ENCODE measurements at regions not wholly inside any gene's neighbourhood (a gene's known extent, or its start where the extent isn't known, plus 50 kb on each side); places are given as distances from the start of the nearest gene placed in this dataset.
"Not testable (repeated sequence)": the region's sequence is repeated elsewhere in the genome, so short reads cannot be mapped to it uniquely, and the experiment has no call there.

DNA sequence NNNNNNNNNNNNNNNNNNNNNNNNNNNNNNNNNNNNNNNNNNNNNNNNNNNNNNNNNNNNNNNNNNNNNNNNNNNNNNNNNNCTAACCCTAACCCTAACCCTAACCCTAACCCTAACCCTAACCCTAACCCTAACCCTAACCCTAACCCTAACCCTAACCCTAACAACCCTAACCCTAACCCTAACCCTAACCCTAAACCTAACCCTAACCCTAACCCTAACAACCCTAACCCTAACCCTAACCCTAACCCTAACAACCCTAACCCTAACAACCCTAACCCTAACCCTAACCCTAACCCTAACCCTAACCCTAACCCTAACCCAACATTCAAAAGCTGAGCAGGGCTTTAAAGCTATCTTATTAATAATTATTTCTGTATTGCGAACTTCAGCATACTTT is 182.5 kb upstream of the FAM20C start:
- not testable (repeated sequence) for H3K4me1 Mint-ChIP-seq (ENCODE audit: low read depth); H3K27ac Mint-ChIP-seq; H3K36me3 Mint-ChIP-seq (ENCODE audit: low read depth); H3K4me3 Mint-ChIP-seq; H3K27me3 Mint-ChIP-seq (ENCODE audit: low read depth); H3K9me3 Mint-ChIP-seq

DNA sequence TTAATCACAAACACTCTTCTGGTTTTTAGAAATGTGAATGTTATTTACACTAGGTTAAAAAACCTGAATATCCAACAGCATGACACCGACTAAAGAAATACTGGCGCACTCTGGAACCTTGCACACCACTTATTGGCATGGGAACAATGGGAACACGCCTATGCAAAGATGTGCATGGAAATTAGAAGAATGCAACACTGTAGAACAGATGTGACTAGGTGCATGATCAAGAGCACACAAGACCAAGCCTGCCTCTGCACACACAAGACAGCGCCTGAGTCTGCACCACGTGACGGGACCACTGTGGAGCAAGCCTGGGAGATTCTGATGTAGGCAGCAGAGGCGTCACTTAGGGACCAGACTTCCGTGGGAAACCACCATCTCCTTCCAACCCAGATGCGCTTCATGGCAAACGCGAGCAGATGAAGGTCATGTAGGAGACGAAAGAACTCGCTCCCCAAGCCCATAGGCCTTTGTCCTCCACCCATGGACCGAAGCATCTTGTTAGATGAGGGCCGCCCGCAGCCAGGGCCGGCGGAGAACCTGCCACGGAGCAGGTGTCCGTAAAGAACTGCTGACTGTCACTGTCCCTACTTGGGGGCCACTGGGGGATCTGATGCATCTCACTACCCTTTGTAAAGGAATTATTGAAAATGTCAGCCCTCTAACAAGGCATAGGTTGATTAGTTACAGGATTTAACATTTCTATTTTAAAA is 159.6 kb upstream of the FAM20C start:
- H3K27me3 Mint-ChIP-seq (ENCODE audit: low read depth); H3K27ac Mint-ChIP-seq; H3K4me1 Mint-ChIP-seq (ENCODE audit: low read depth); H3K36me3 Mint-ChIP-seq (ENCODE audit: low read depth); H3K4me3 Mint-ChIP-seq; H3K9me3 Mint-ChIP-seq: not testable (repeated sequence)

DNA sequence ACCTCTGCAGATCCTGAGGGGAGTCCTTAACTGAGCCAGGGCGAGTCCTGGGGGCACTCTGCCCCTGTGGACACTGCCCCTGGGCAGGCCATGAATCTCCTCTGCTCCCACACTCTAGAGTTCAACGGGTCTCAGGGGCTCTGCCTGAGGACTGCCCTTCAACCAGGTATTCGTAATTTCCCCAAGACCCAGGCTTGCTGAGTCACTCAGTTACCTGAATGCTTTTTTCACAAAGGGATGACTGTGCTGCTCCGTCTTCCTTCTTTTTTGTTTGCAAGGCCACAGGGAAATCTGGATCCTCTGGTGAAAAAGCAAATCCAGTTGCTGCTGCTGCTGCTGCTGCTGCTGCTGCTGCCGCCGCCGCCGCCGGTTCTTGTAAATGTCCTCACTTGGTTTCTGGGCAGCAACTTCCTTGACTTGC is 157.2 kb upstream of the FAM20C start:
- H3K36me3 Mint-ChIP-seq (ENCODE audit: low read depth); H3K27ac Mint-ChIP-seq; H3K9me3 Mint-ChIP-seq; H3K4me1 Mint-ChIP-seq (ENCODE audit: low read depth); H3K4me3 Mint-ChIP-seq; H3K27me3 Mint-ChIP-seq (ENCODE audit: low read depth): not testable (repeated sequence)

DNA sequence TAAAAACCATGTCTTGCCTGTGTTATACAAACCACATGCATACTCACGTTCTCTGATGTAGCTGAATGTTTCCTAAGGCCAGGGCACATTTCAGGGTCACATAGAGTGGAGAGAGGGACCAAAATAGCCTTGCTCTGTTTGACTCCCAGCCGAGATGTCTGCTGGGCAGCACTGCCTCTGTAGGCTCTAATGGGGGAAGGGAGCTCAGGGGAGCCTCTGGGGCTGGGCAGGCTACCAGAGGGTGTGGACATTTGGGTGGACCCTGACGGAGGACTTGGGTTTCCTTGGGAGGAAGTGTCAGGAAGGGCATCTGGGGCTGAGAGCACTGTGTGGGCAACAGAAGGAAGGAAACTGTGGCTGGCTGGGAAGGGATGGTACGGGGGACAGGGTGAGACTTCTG is 155.8 kb upstream of the FAM20C start:
- not testable (repeated sequence) for H3K9me3 Mint-ChIP-seq, H3K4me3 Mint-ChIP-seq

DNA sequence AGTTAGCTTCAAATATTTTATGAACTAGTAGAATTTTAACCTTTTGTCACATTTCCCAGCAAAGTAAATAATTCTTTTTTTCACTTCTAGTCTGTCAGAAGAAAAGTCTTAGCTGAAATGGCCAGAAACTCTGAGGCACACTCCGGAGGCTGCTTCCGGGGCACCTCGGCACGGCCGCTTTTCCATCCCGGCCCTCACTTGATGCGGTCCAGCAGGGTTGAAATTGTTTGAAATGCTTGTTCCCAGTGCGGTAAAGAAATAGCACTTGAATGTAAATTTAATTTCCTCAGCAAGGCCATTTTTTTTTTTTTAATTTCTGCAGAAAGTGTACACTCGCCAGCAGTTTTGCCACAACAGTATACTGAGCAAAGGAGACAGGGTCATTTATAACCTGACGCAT is 154.7 kb upstream of the FAM20C start:
- H3K27ac Mint-ChIP-seq; H3K36me3 Mint-ChIP-seq (ENCODE audit: low read depth); H3K27me3 Mint-ChIP-seq (ENCODE audit: low read depth); H3K4me3 Mint-ChIP-seq; H3K9me3 Mint-ChIP-seq; H3K4me1 Mint-ChIP-seq (ENCODE audit: low read depth): not testable (repeated sequence)

More for the DNA sequence above, 155.8 kb upstream of the FAM20C start:
- not testable (repeated sequence) for H3K36me3 Mint-ChIP-seq (ENCODE audit: low read depth); H3K27me3 Mint-ChIP-seq (ENCODE audit: low read depth); H3K4me1 Mint-ChIP-seq (ENCODE audit: low read depth); H3K27ac Mint-ChIP-seq

DNA sequence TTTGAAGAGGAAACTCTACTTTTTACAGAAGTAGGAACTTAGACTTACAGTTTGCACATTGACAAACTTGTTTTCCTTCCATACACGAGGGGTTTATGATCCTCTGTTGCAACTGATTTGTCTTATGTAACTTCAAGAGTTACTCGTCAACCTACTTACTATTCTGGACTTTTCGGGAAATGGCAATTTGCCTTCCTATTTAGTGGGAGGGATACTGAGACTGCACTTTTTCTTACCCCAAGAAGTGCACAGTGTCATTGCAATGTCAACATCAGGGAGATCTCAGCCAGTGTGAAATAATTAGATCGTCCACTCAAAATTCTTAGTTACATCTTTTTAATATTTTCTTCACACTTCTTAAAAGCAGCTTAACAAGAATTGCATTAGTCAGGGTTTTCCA is 153.9 kb upstream of the FAM20C start:
- H3K27ac Mint-ChIP-seq; H3K9me3 Mint-ChIP-seq; H3K4me1 Mint-ChIP-seq (ENCODE audit: low read depth); H3K36me3 Mint-ChIP-seq (ENCODE audit: low read depth); H3K4me3 Mint-ChIP-seq; H3K27me3 Mint-ChIP-seq (ENCODE audit: low read depth): not testable (repeated sequence)

DNA sequence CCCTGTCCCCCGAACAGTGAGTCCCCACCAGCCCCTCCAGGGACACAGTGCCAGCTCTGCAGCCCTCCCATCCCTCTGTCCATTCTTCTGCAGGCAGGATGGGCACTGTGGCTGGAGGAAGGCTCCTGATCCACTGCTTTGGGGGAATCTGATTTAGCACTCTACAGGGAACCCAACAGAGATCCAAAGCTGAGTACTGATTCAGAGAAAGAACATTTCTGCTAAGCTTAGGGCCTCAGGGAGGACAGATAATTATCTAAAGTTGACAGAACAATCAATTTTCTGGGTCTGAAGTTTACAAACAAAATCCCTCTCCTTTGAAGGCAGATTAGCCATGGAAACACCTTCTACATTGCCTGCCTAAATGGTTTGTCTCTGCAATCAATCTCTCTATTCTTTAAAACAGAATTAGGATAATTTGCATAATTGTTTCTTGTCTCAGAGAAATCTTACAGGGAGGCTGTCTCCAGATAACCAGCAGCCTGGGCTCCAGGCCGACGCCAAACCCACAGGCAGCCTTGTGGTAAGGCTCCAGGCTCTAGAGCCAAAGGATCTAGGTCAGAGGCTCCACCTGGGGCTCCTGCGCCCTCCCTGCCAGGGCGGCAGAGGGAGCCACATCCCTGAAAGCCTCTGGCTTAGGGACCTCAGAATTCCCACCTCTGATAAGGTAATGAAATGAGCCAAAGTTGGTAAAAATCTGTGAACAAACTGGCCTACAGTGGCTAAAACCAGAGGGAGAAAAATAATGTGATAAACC is 152.2 kb upstream of the FAM20C start:
- not testable (repeated sequence) for H3K9me3 Mint-ChIP-seq; H3K27ac Mint-ChIP-seq; H3K4me1 Mint-ChIP-seq (ENCODE audit: low read depth); H3K4me3 Mint-ChIP-seq; H3K36me3 Mint-ChIP-seq (ENCODE audit: low read depth); H3K27me3 Mint-ChIP-seq (ENCODE audit: low read depth)

DNA sequence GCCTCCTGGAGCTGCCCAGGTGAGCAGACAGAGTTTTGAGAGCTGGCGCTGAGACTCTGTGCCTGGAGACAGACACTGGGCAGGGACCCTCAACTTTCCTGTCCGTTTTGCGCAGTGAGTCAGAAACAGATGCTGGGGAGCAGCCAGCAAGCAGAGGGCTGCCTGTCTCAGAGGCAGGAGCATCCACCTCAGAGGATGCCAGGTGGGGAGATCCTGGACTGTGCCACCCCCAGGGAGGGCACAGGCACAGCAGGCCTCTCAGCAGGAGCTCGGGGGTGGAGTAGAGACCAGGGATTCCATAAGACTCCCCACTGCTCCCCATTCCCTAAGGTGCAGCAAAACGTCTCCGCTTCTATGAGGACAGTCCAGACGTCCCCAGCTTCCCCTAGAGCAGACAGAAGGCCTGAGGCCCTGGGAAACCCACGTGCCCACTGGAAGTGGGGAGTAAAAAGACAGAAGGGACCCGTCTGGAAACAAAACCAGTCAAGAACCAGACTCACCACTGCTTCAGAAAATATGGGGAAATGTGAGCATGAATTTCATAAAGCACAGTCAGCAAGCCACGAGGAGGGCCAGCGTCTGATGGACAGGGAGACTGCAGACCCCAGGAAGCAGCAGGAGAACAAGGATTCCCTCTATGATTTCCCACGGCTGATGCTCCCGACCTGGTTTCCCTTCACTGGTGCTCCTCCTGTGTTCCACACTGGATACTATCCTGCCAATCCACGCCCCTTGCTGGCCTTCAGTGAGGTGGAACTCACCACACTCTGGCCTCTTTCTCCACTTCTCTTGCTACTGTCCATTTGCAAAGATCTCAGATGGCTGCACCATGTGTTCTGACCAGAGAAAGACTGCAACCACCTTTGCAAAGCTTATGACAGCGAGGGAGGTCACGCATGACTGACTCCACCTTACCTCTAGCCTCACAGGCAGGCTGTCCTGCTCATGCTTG is 151.3 kb upstream of the FAM20C start:
- H3K4me3 Mint-ChIP-seq, result no peak overlapping the region
- no peaks in the 10 kb centered on the region for H3K9me3 Mint-ChIP-seq
- H3K27me3 Mint-ChIP-seq (ENCODE audit: low read depth), result peaks cover 3% of the 10 kb centered on the region
- no peak overlapping the region for H3K27ac Mint-ChIP-seq
- H3K4me1 Mint-ChIP-seq (ENCODE audit: low read depth), result no peaks in the 10 kb centered on the region
- H3K36me3 Mint-ChIP-seq (ENCODE audit: low read depth), result no peaks in the 10 kb centered on the region

DNA sequence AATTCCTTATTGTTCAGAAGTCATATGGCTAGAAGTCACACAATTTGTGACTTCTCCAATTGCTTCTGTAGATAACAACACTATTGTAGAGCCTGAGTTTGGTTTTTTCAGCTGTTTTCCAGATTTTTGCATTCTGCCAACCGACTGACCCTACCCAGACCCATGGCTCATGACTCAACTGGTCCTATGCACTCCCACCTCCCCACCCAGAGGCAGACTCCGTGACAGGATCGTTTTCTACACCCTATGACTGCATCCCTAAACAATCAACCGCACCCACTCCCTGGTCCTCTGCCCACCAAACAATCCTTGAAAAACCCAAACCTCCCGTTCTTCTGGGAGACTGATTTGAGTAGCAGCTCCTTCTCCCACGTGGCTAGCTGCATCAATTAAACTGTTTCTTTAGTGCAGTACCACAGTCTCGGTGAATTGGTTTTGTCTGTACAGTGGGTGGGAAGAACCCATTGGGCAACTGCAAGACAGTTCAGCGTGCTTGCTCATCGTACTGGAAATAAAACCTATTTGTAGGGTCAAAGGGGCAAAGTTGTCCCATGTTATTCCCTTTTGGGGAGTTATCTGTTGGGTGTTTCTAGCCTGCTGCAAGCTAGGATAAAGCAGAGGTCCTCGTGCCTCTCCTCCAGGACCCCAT is 150.3 kb upstream of the FAM20C start:
- no peaks in the 10 kb centered on the region for H3K4me1 Mint-ChIP-seq (ENCODE audit: low read depth)
- H3K27me3 Mint-ChIP-seq (ENCODE audit: low read depth), result peaks cover 3% of the 10 kb centered on the region
- H3K36me3 Mint-ChIP-seq (ENCODE audit: low read depth), result no peaks in the 10 kb centered on the region
- no peak overlapping the region for H3K27ac Mint-ChIP-seq
- H3K4me3 Mint-ChIP-seq, result no peak overlapping the region
- H3K9me3 Mint-ChIP-seq, result no peaks in the 10 kb centered on the region

DNA sequence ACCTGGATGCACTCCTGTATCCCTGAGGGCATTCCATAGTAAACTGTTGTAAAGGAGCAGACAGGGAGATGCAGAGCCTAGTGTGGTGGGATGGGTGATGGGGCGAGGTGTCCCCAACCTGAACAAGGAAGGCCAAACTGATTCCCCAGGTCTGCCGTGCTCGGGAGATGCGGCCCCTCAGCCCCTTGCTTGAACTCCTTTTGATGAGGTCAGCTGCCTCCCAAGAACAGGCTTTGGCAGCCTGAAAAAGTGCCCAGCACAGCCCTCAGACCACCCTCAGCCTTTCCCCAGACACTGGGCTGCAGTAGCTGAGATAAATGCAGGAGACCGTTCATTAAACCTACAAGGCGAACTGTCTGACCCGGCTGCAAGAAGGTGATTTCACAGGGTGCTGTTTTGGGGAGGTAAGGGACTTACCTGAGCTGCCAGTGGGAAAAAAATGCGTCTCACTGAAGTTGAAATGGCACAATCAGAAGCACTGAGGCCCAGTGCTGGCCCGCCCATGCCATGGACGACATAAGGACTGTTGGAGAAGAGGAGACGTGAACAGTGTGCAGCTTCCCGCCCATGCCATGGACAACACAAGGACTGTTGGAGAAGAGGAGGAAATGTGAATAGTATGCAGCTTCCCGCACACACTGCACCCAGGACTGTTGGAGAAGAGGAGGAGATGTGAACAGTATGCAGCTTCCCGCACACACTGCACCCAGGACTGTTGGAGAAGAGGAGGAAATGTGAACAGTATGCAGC is 148.4 kb upstream of the FAM20C start:
- no peak overlapping the region for H3K27ac Mint-ChIP-seq
- no peak overlapping the region for H3K4me3 Mint-ChIP-seq
- peaks cover 3% of the 10 kb centered on the region for H3K27me3 Mint-ChIP-seq (ENCODE audit: low read depth)
- H3K9me3 Mint-ChIP-seq, result no peaks in the 10 kb centered on the region
- H3K4me1 Mint-ChIP-seq (ENCODE audit: low read depth), result no peaks in the 10 kb centered on the region
- H3K36me3 Mint-ChIP-seq (ENCODE audit: low read depth), result no peaks in the 10 kb centered on the region

DNA sequence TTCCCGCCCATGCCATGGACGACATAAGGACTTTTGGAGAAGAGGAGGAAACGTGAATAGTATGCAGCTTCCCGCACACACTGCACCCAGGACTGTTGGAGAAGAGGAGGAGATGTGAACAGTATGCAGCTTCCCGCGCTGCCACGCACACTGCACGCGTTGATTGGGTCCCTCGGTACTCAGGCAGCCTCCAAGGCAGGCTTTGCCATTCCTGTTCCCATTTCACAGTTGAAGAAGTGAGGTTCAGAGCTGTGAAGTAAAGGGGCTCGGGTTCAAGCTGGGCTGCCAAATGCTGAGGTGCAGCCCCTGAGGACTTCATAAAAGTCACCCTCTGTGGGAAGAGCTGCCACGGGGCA is 147.9 kb upstream of the FAM20C start:
- no peaks in the 10 kb centered on the region for H3K4me1 Mint-ChIP-seq (ENCODE audit: low read depth)
- H3K36me3 Mint-ChIP-seq (ENCODE audit: low read depth), result no peaks in the 10 kb centered on the region
- H3K27ac Mint-ChIP-seq, result no peak overlapping the region
- no peaks in the 10 kb centered on the region for H3K9me3 Mint-ChIP-seq
- no peak overlapping the region for H3K4me3 Mint-ChIP-seq
- H3K27me3 Mint-ChIP-seq (ENCODE audit: low read depth), result peaks cover 3% of the 10 kb centered on the region

DNA sequence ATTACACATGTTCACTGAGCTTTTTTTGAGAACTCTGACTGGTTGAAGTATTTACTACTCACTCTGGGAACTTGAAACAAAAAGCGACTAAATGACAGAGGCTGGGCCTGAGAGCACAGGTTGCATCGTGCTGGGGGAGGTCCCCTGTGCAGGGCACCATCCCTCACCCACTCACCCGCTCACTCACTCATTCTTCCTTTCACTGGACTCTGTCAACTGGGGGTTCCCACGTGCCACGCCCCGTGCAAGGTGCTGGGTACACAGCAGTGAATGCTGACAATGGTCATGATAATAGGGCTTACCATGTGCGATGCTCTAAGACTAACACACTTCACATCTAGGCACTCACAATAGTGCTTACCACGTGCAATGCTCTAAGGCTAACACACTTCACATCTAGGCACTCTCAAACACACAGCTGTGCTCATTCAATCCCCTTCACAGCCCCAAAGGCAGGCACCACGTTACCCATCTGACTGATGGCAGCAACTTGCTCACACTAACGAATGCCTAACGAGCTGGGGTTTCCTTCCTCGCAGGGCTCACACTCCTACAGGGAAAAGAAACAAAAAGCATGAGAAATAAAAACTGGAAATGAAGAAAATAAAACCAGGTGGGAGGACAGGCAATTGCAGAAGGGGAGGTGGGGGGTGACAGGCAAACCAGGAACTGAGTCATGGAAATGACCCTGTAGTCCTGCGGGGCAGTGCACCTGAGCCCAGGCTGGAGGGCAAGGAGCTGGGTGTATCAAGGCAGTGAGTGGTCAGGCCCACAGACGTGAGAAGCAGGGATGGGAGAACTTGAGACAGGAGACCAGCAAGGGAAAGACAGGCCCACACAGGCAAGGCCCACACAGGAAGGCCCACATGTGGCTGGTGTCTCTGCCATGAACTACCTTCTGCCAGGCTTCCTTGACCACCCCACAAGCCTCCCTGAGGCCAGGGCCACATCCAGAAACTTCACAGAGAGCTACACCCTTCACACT is 147.0 kb upstream of the FAM20C start:
- H3K4me1 Mint-ChIP-seq (ENCODE audit: low read depth), result no peaks in the 10 kb centered on the region
- peaks cover 3% of the 10 kb centered on the region for H3K27me3 Mint-ChIP-seq (ENCODE audit: low read depth)
- H3K36me3 Mint-ChIP-seq (ENCODE audit: low read depth), result no peaks in the 10 kb centered on the region
- H3K27ac Mint-ChIP-seq, result no peak overlapping the region
- H3K4me3 Mint-ChIP-seq, result no peak overlapping the region
- H3K9me3 Mint-ChIP-seq, result no peaks in the 10 kb centered on the region

DNA sequence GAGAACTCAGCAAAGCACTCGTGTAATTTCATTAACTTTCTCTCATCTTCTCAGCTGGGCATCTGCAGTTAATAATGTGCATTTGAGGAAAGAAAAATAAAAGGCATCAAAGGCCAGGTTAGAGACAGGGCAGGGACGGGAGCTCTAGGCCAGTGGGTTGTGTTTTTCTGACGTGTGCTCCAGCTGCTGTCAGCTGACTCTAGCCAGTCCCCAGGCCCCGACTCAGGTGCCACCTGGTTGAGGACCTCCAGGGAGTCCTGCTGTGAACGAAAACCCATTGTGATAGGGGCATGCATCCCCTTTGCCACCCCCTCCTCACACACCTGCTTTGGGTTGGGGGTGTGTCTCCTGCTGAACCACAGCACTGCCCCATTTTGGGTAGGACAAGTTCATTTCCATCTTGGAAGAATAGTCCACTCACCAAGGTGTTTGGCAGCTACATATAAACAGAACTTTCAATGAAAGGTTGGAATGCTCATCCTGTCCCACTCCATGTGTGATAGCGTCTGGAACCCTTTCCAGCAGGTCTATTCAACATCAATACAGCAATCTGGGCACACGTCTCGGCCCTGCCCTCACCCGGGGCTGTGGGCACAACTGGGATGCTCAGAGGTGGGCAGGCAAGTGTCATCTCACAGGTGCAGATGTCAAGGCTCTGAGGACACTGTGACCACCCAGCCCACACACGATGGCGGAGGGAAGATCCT is 146.1 kb upstream of the FAM20C start:
- H3K27ac Mint-ChIP-seq, result no peak overlapping the region

More for the DNA sequence above, 146.1 kb upstream of the FAM20C start:
- no peaks in the 10 kb centered on the region for H3K9me3 Mint-ChIP-seq
- peaks cover 3% of the 10 kb centered on the region for H3K27me3 Mint-ChIP-seq (ENCODE audit: low read depth)
- H3K36me3 Mint-ChIP-seq (ENCODE audit: low read depth), result no peaks in the 10 kb centered on the region
- no peaks in the 10 kb centered on the region for H3K4me1 Mint-ChIP-seq (ENCODE audit: low read depth)
- H3K4me3 Mint-ChIP-seq, result no peak overlapping the region

All from T-helper 1 cell treated with Interleukin-12 subunit alpha and Interleukin-12 subunit beta and Interleukin-4 antibody, amounts not matched to agents 30 μg/mL and 1 μg/mL, for 36 hours (primary cell).